NCI-H748 (cell line): ENCODE measurements at regions not wholly inside any gene's neighbourhood (a gene's known extent, or its start where the extent isn't known, plus 50 kb on each side); places are given as distances from the start of the nearest gene placed in this dataset.
"Not testable (repeated sequence)": the region's sequence is repeated elsewhere in the genome, so short reads cannot be mapped to it uniquely, and the experiment has no call there.

Source experiments
- DNase-seq: peaks from one replicate; lab custom pipeline; 2025; ENCODE audit not compliant: unreplicated experiment; lab: John Stamatoyannopoulos, UW

- DNase-seq, result no peak
Measured at GRCh38 chrX:40885989-40886388, 150.6 kb upstream of the MED14 start.

GRCh38 chrX:40887476-40887875 lies 152.1 kb upstream of the MED14 start:
- no peak for DNase-seq

DNA sequence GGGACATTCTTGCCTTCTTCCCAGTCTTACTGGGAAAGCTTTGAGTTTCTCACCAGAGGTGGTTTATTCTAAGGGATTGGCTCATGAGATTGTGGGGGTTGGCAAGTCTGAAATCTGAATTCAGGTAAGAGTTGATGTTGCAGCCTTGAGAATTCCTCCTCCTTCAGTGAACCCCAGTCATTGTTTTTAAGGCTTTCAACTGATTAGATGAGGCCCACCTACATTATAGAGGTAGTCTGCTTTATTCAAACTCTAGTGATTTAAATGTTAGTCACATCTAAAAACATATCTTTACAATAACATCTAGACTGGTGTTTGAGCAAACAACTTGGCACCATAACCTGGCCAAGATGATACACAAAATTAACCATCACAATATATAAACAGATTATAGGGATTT lies 156.5 kb upstream of the MED14 start:
- no peak for DNase-seq

- DNase-seq, result no peak
Measured at GRCh38 chrX:40893251-40893910, 158.0 kb upstream of the MED14 start.

- no peak for DNase-seq
Measured at GRCh38 chrX:40895246-40895645, 159.9 kb upstream of the MED14 start.

GRCh38 chrX:40897718-40898270 lies 162.5 kb upstream of the MED14 start:
- DNase-seq, result no peak

DNA sequence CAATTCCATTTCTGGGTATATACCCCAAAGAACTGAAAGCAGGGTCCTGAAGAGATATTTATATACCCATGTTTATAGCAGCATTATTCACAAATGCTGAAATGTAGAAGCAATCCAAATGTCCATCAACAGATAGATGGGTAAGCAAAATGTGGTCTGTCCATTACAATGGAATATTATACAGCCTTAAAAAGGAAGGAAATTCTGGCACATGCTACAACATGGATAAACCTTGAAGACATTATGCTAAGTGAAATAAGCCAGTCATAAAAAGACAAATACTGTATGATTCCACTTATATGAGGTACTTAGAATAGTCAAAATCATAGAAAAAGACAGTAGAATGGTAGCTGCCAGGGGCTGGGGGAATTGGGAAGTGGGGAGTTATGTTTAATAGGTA lies 169.4 kb upstream of the MED14 start:
- DNase-seq, result not testable (repeated sequence)

- no peak for DNase-seq
Measured at GRCh38 chrX:40908026-40908425, 172.7 kb upstream of the MED14 start.

DNA sequence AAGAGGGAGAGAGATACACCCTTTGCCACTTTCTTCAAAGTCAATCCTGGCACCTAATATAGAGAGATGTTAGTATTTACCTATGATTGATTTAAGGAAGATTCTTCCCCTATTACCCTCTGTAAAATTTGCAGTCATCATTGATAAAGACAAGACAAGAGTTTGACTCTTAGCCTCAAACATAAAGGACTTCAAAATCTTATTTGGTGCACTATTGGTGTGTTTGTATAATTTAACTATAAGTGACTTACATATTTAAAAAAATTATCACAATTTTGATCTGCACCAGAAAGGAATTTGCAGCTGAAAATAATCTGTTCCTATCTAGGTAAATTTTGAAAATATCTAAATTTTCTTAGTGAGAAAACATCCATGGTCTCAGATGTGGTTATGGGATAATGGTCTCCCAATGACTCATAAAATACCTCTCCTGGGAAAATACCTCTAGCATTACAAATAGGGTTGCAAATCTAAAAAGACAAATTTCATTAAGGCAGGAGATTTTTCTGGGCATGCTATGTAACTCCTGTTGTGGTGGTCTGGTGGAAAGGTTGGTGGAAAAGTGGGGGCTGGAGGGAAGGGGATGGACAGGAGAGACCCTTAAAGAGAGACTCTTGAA lies 173.6 kb upstream of the MED14 start:
- DNase-seq, result no peak

GRCh38 chrX:40912166-40912565 lies 173.1 kb upstream of the USP9X start:
- DNase-seq, result no peak

DNA sequence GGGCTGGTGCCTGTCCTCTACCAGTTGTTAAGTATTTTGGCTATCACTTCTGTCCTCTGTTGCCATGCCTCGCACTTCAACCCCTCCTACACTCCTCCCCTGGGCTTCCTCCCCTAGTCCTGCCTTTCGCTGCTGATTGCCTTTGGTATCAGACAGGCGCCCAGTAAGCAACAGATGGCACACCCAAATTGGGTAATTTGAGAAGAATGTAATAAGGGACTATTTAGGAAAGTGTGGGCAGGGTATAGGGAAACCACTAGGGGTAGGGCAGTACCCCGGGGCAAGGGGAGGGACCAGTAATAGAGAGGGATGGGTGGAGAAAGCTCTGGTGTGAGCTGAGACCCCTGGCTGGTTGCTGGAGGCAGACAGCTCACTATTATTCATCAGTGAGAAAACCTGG lies 172.7 kb upstream of the USP9X start:
- peak; percentile 39 for DNase-seq

DNA sequence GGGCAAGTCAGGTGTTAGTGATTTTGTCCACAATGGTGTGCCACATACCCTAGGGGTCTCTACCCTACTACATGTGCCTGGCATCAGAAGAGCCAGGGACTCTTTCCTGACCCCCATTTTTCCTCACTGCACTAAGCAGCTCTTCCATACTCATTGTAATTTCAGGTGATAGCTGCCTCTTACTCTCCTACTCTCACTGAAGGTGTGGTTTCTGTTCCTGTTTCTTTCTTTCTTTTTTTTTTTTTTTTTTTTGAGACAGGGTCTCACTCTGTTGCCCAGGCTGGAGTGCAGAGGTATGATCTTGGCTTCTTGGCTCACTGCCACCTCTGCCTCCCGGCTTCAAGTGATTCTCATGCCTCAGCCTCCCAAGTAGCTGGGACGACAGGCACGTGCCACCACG lies 164.9 kb upstream of the USP9X start:
- no peak for DNase-seq

GRCh38 chrX:40922307-40922706 lies 162.9 kb upstream of the USP9X start:
- DNase-seq, result peak; percentile 66

GRCh38 chrX:40926739-40927427 lies 158.4 kb upstream of the USP9X start:
- DNase-seq, result not testable (repeated sequence)

DNA sequence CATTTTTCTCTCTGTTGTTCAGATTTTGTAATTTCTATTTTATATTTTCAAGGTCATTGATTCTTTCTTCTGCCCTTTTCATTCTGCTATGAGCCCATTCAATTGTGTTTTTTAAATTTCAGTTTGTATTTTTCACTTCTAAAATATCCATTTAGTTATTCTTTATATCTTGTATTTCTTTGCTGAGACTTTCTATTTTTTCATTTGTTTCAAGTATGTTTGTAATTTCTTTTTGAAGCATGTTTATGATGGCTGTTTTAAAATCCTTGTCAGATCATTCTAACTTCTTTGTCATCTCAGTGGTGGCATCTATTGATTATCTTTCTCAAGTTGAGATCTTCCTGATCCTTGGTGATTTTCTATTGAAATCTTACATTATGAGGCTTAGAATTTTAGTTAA lies 157.2 kb upstream of the USP9X start:
- no peak for DNase-seq

- DNase-seq, result no peak
Measured at GRCh38 chrX:40931921-40932320, 153.3 kb upstream of the USP9X start.

GRCh38 chrX:40933132-40933705 lies 152.0 kb upstream of the USP9X start:
- no peak for DNase-seq

- no peak for DNase-seq
Measured at GRCh38 chrX:40933706-40934425, 151.4 kb upstream of the USP9X start.

DNA sequence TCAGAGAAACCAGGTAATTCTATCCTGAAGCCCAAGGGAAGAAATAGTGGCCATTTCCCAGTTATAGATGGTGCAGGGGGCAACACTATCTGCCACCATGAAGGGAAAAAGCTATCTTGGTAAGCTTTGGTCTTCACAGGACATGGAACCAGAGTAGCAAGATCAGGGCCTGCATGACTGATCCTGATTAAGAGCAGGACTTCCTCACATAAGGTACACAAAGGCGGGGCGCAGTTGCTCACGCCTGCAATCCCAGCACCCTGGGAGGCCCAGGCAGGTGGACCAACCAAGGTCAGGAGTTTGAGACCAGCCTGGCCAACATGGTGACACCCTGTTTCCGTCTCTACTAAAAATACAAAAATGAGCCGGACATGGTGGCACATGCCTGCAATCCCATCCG lies 148.4 kb upstream of the USP9X start:
- DNase-seq, result no peak

DNA sequence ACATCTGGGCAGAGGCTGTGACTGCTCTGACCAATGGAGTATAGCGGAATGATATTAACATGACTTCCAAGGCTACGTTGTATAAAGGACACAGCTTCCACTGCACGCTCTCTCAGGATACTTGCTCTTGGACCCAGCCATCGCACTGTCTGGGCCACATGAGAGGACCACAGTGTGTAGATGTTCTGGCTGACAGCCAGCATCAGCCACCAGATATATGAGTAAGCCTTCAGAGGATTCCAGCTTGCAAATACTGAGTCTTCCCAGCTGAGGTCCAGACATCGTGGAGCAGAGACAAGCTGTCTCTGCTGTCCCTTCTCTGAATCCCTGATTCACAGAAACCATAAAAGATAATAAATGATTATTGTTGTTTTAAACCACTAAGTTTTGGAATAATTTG lies 146.8 kb upstream of the USP9X start:
- no peak for DNase-seq

DNA sequence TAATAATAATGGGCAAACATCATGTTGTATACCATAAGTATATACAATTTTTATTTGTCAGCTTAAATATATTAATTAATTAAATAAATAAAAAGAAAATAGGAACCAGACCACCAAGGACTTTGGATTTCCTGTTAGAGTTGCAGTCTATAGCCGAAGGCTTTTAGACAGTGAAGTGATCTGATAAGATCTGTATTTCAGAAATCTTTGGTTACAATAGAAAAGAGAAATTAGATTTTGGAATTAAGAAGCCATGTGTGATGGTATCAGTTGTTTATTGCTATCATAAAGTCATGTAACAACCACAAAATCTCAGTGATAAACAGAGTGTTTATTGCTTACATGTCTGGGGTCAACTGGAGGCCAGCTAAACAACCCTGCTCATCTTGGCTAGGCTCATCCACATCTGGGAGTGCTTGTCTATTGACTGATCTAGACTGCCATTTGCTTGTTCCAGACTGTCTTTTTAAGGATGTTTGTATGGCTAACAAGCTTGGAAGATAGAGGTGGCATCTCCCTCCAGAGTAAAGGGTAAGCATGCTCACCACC lies 142.1 kb upstream of the USP9X start:
- no peak for DNase-seq
